ENCODE measurements at regions not wholly inside any gene's neighbourhood (a gene's known extent, or its start where the extent isn't known, plus 50 kb on each side); places are given as distances from the start of the nearest gene placed in this dataset.

DNA sequence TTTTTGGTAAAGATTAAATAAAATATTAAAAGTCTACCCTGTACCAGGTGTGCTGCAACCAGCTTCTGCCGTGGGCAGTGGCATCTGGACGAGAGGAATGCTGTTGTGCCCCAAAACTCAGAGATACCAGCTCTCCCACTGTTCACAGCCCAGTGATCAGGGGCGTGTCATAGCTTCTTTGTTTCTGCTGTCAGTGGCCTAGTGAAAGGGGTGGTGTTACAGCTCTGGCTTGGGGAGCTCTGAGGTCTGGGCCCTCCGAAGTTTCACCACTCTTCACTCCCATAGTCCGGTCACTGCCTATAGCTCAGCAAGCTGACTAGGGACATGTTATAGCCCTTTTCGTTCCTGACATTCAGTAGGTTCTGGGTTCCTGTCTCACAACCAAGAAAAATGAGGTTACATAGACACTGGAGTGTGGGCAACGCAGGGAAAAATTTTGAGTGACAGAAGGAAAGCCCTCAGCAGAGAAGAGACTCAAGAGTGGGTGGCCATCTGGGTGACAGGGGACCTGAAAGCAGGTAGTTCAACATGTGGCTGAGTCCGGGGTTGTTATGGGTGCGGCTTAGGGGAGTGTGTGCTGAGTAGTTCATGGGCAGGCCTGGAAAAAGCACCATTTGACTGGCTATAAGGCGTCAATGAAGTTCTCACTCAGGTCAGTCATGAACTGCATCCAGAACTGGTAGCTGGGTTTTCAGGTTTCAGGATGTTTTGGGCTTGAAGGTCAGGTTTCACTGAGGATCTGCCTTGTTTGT is 1184.4 kb upstream of the PABPC4L start:
- TF ChIP-seq POLR2A (IDR thresholded peaks at IDR 0.05; ENCODE audit: low read length) (no peak), GATA1 (IDR thresholded peaks at IDR 0.05; ENCODE audit: low read depth, low read length) (no peak)
